ENCODE measurements at regions not wholly inside any gene's neighbourhood (a gene's known extent, or its start where the extent isn't known, plus 50 kb on each side); places are given as distances from the start of the nearest gene placed in this dataset.

DNA sequence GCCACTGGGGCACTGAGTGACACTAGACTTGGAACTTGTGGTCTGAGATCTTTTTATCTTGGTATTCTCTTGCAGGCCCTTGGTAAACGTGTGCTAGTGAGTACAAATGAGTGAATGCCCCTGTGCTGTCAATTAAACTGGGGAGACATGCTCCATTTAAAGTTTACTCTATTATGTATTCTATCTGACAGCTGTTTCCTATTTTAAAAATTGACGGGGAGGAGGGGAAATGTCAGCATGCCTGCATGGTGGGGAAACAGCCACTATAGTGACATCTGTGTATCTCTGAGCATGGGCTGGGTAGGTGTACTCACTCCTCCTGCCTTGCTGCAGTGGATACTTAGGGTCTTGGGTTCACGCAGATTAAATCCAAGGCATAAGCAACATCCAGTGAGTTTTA is 59.0 kb upstream of the IKBKE start:
- DNase-seq: no peak

DNA sequence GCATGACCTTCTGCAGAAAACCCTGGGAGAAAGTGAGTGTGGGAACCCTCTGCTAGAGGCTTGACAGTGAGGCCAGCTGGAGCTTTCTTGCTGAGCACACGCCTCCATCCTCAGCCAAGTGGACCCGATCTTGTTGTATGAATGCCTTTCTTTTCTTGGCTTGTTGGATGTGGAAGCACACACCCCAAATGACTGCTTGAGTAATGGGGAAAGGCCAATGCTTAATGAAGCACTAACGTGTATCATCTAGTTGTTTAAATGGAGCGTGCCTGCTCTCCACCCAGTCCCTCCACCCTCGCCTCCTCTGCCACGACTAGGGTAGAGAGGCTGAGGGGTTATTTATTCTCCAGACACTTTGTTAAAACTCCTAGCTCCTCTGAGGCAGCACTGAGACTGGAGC is 54.3 kb upstream of the IKBKE start:
- no peak for DNase-seq

DNA sequence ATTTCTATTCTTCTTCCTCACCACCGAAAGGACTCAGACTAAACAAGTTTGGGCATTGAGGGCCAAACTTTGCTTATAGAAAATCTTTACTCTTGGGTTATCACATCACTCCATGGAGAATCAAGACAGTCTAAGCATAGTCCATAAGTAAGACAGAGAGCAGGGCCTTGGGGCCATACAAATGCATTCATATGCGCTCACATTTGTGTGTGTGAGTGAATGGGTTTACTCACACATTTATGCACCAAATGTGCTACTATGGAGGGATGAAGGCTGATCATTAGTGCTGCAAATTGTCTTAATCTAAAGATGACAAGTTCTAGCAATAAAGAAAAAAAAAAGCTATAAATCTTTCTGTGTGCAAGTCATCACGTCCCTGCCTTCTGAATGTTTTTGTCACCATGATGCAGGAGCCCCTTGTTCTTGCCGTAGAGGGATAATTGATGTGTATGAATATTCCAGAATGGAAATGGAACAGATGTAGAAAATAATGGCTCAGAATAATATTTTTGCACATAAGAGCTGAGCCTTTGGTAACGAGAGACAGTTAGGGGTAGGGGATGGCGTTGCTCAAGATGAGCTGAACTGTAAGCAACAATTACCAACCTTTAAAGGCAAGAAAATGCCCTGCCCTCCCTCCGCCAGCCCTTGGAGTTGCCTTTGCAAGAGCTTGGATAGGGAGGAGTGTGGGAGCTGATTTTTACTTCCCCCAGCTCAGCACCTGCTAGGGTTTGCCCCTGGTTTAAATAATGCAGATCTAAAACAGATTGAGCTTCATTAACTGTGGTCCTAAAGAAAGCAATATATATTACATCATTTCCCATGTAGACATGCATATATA is 52.3 kb upstream of the IKBKE start:
- no peak for DNase-seq

DNA sequence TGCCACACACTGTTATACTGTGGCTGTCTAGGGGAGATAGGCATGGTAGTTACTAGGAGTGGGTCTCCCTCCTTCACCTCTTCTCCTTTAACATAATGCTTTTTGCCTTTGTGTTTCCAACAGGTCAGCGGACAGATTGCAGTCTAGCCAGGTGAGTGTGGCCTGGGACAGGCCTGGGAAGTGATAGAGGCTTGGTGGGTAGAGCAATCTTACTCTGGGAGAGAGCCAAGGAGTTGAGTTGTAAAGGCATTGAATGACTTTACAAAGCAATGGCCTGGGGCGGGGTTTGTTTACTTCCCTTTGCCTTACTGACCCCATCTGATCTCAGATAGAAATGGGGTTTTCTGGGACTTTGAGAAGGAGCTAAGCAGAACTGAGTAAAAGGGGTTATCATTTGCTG is 51.0 kb upstream of the IKBKE start:
- no peak for DNase-seq

DNA sequence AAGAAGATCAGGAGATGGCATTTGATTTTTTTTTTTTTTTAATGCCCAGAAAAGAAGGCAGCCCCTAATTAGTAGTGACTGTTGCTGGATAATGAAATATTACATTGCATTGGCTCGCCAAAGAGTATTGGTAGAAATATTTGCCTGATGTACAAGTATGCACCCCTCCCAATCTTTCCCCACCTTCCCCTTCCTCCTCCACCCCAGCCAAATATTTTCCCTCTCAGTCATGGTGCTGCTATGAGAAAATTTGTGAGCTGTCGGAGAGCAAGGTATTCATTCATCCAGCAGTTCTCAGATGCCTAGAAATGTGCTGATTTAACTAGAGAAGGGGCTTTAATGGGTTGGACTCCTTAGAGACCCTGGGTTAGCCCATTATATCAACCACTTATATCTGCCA is 50.5 kb upstream of the IKBKE start:
- DNase-seq: no peak

DNA sequence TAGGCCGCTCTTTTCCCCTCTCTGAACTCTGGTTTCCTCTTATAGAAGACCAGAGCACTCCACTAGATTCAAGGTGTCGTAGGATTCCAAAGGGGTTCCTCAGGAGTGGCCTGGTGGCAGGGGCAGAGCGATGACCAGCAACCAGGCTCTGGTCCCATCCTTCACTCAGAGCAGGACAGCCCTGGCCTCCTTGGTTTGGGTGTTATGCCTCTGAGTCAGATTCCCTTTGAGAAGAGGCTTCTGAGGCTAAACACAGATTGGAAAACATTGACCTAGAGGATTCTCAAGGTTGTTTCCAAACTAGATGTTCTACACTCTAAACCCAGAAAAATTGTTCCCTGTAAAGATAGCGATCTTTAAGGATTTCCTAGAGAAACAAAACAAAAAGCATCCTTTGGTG is 49.8 kb upstream of the IKBKE start:
- no peak for DNase-seq
